GM11168 (cell line): ENCODE measurements at regions not wholly inside any gene's neighbourhood (a gene's known extent, or its start where the extent isn't known, plus 50 kb on each side); places are given as distances from the start of the nearest gene placed in this dataset.
"Not testable (repeated sequence)": the region's sequence is repeated elsewhere in the genome, so short reads cannot be mapped to it uniquely, and the experiment has no call there.

Experiments
- in situ Hi-C: fragments of 300-500 bp; cut with MboI; formaldehyde crosslinking; loops from one replicate; pipeline ENCODE4 v1.12.0; 2022; ENCODE audit warnings: low sequenced_read_pairs; ENCODE audit not compliant: unreplicated experiment

DNA sequence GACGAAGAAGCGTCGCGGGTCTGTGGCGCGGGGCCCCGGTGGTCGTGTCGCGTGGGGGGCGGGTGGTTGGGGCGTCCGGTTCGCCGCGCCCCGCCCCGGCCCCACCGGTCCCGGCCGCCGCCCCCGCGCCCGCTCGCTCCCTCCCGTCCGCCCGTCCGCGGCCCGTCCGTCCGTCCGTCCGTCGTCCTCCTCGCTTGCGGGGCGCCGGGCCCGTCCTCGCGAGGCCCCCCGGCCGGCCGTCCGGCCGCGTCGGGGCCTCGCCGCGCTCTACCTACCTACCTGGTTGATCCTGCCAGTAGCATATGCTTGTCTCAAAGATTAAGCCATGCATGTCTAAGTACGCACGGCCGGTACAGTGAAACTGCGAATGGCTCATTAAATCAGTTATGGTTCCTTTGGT, 1533.5 kb upstream of the TPTE start:
- in situ Hi-C loops = not testable (repeated sequence)

DNA sequence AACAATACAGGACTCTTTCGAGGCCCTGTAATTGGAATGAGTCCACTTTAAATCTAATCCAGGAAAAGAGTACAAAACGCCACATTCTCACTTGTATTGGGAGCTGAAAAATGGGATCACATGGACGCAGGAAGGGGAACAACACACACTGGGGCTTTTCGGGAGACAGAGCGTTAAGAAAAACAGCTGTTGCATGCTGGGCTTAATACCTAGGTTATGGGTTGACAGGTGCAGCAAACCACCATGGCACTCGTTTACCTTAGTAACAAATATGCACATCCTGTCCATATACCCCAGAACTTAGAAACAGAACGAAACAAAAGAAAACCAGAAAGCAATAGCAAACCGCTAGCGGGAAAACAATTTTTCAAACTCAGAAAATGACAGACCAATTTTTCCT, 1532.7 kb upstream of the TPTE start:
- in situ Hi-C loops = no loop called here

DNA sequence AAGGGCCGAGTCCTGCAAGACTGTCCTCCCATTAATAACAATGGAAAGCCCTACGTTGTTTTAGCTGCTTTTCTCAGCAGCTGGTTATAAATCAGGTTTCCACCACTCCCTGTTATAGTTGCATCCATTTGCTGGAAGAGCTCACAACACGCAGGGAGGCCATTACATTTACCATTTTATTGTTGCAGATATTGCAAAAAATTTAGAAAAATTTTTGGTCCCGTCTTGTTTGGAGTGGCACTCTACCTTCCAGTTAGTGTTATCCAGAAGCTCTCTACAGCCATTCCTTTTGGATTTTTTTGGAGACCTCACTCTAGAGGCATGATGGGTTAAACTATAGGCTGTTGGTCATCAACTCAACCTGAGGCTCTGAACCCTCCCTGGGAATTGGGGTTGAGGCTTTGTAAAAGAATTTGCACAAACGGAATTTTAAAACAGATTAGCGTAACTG, 1532.1 kb upstream of the TPTE start:
- in situ Hi-C loops = no loop called here

DNA sequence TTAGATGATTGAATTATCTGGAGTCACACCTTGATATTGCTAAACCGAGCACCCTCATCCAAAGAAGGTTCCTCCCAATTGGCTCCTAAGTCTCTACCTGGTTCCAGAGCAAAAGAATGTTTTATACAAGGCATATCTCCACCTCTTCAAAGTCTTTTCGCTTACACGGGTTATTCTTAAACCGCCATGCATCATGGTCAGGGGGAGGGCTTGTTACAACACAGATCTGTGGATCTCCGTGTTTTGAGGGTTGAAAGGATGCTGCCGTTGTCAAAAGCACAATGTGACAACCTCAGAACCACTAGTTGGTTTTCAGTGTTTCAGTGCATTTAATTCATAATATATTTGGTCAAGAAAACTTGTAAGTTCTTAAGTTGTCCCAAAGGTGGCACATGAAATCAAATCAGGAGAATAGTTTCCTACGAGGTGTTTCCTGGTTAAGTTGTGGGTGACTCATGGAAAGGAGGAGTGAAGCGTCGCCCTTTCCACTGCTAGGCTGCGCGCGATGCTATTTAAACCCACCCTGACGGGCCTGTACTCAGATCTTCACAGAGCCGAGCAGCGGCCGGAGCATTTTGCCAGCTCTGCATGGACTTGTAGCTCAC, 1531.6 kb upstream of the TPTE start:
- in situ Hi-C loops = loop anchor here (10.0 kb wide), 1 partner anchor 745 kb away; no protein-coding TSS in a partner anchor

DNA sequence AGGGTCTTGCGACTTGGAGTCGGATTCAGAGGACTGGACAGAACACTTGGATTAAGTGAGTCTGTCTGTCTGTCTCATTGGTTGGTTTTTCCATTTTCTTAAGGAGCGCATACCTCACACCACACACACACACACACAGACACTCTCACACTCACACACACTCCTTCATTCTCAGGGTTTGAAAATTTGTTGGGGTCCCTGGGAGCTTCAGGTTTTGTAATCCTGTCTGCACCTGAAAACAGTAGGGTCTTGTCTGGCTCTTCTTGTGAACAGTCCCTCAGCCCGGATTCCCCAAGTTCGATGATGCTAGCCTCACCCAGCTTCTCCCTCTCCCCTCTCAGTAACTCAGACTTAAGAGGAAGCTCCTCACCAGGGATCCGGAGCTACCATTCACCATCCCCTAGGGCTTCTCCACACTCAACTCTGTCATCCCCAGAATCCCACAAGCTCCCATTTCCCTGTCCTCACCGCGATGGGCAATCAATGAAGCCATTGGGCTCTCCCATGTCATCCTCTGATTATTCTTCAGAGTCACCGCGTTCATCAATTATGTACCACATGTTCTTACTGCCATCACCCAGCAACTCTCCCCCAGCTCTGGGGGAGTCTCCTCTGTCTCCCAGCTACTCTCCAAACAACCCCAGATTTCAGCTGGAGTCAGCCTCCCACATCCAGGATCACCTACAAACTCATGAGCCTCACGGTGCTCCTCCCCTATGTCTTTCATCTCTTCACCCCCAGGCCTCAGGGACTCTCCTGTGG, 1530.9 kb upstream of the TPTE start:
- in situ Hi-C loops = loop anchor here (10.0 kb wide), 1 partner anchor 746 kb away; no protein-coding TSS in a partner anchor

DNA sequence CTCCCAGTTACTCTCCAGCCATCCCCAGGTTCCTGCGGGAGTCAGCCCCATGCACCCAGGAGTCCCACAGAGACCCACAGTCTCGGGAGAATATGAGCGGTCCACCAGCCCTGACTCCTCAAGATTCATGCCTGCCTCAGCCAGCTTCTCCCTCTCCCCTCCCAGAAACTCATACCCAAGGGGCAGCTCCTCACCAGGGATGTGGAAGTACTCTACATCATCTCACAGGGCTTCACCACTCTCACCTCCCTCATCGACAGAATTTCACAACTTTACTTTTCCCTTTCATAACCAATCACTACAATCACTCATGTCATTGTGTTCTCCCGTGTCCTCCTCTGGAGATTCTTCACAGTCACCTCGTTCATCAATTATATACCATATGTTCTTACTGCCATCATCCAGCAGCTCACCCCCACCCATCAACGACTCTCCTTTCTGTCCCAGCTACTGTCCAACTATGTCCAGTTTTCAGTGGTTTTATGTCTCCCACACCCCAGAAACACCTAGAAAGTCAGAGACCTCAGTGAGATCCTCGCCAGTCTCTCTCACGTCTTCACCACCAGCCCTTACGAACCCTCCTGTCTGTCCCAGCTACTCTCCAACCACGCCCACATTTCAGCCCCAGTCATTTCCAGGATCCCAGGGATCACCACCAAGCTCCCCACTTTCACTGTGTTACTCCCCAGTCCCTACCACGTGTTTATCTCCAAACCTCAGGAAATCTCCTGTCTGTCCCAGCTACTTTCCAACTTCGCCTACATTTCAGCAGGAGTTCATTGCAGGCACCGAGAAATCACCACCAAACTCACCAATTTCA, 1530.1 kb upstream of the TPTE start:
- in situ Hi-C loops = loop anchor here (10.0 kb wide), 1 partner anchor 746 kb away; no protein-coding TSS in a partner anchor

DNA sequence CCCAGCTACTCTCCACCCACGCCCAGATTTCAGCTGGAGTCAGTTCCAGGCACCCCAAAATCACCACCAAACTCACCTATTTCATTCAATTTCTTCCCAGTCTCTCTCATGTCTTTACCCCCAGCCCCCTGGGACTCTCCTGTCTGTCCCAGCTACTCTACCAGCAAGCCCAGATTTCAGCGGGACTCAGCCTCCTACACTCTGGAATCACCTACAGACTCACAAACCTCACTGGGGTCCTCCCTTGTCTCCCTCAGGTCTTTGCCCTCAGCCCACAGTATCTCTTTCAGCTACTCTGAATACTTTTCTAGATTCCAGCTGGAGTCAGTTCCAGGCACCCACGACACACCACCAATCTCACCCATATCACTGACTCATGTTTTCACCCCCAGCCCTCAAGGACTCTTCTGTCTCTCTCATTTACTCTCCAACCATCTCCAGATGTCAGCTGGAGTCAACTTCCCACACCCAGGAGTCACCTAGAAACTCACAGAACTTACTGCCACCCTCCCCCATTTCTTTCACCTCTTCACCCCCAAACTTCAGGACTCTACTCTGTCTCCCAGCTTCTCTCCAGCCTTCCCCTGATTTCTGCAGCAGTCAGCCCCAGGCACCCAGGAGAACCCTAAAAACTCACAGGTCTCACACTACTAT, 1529.3 kb upstream of the TPTE start:
- in situ Hi-C loops = loop anchor here (10.0 kb wide), 1 partner anchor 747 kb away; no protein-coding TSS in a partner anchor

DNA sequence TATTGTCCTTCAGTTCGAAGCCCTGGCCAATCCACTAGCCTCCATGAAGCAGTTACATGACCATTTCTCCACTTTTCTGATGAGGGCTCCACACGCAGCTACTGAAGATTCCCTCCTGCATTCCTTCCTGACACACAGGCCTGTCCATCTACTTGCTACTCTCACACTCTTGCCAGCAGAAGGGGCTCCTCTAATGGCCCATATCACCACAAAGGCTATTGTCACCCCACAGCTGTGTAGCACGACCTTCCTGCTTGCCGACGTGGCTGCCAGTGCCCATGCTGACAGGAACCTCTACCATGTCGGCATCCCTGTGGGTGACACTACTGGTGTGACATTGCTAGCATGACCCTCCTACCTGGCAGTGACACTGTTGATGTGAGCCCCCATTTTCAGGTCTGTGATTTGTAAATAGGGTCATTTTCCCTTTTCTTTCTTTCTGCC, 1528.6 kb upstream of the TPTE start:
- in situ Hi-C loops = loop anchor here (10.0 kb wide), 1 partner anchor 748 kb away; no protein-coding TSS in a partner anchor

DNA sequence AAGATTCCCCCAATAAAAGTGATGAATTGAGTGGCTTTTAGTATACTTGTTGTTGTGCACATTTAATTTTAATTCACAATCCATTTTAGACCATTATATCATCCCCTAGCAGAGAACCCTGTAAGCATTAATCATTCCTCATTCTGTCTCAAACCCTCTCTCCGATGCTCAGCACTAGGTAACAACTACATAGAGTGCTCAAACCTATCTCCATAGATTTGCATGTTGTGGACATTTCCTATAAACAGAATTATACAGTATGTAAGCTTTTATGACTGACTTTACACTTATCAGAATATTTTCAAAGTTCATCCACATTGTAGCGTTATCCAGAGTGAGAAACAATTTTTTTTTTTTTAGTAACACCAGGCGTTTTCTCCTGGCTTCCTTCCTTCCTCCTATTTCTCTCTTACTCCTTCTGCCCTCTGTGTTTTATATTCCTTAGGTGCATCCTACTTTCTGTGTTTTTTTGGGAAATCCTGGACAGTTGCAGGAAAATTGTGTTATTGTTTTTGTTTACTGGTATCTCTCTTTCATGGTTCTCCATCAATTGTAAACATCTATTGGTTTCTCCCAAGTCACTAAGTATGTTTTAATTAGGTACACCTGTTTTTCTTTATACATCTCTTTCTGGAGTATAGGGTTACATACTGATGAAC, 1528.0 kb upstream of the TPTE start:
- in situ Hi-C loops = loop anchor here (10.0 kb wide), 1 partner anchor 749 kb away; no protein-coding TSS in a partner anchor

DNA sequence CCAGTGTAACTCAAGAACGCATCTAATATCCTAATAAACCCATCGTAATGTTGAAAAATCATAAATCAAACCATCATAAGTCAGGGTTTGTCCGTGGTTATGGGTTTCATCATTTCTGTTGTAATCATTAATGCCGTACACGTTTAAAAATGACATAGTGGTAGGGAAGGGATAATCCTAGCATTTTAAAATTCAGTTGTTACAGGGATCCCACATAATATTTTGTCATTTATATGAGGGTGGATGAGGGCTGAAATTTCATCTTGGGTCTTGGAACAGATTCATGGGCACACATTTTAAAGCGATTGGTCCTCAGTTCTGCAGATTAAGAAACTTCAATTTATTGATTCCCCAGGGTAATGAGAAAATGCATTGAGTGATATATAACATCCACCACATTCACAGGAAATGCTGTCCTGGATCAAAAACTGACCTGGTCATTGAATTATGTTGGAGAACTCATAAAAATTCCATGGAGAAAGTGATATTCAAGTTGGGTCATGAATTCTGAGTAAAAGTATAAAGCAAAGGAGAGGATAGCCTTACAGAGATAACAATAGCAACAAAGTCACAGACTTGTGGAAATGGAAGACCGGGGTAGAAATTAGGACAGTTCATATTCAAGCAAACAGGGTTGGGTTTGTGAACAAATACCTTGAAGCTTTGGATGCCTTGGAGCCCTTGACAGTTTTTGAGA, 1527.3 kb upstream of the TPTE start:
- in situ Hi-C loops = loop anchor here (10.0 kb wide), 1 partner anchor 749 kb away; no protein-coding TSS in a partner anchor

DNA sequence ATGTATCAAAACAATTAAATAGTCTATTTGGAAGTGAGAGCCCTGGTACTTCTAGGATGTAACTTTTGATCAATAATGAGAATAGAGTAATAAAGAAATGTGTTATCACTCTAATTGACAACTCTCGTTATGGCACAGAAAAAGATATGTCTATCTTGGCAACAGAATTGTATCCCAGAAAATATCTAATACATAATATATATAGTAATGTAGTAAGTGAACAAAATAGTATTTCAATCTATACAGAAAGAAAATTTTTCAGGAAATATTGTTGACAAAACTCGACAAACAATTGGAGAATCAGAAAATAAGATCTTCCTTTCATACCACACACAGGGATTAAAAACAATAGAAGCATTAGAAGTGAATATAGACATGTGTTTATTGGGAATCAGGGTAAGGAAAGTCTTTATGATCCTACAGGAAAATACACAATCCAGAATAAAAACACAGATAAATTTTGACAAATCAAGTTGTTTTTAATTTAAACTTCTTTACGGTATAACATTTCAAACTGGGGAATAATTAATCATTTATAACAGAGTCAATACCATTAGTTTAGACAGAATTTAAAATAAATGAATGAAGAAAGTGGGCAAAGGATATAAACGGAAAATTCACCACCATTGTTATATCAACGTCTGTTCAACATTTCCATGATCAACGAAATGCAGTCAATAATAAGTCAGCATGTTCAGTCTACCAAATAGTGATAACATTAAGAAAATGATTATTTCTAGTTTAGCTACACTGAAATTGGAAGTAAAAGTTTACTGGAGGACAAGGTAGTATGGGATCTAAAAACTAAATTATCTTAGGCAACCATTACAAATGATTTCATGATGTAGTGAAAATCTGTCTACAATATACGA, 1526.5 kb upstream of the TPTE start:
- in situ Hi-C loops = loop anchor here (10.0 kb wide), 1 partner anchor 750 kb away; no protein-coding TSS in a partner anchor

DNA sequence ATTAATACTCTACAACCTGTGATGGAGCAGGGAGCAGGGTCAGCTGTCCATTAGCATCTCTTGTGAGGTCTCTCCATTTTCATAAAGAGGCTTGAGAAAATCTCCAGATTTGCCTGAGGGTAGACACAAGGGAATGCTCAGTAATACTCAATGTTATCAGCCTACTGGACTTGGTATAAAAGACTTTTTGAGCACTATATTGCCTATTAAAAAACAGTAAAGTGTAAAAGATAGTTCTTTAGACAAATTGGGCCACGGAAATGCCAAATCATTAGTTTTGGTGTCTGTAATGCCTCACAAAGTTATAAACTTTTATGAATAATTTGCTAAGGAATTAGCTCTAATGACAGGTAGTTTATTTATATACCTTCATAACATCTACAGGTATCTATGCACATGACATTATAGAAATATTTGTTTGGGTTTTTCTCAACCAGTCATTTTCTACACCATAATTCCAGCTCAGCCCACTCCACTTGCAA, 1524.9 kb upstream of the TPTE start:
- in situ Hi-C loops = loop anchor here (10.0 kb wide), 1 partner anchor 752 kb away; no protein-coding TSS in a partner anchor

DNA sequence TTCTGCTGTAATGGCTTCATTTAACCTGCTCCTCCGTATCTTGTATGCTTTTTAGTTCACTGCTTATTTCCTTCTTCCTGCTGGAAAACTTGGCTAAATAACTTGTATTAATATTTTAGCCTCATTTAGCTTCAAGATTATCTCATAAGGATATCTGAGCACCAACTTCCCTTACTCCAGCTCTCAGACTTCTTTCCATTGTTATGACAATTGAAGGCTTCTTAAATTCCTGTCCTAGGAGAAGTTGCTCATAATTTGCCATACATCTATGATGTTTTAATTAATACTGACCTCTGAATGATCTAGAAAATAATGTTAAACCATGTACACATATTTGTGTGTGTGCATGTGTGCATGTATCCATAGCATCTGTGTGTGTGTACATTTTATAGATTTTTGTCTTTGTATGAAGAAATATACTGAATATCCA, 1524.4 kb upstream of the TPTE start:
- in situ Hi-C loops = loop anchor here (10.0 kb wide), 1 partner anchor 752 kb away; no protein-coding TSS in a partner anchor

DNA sequence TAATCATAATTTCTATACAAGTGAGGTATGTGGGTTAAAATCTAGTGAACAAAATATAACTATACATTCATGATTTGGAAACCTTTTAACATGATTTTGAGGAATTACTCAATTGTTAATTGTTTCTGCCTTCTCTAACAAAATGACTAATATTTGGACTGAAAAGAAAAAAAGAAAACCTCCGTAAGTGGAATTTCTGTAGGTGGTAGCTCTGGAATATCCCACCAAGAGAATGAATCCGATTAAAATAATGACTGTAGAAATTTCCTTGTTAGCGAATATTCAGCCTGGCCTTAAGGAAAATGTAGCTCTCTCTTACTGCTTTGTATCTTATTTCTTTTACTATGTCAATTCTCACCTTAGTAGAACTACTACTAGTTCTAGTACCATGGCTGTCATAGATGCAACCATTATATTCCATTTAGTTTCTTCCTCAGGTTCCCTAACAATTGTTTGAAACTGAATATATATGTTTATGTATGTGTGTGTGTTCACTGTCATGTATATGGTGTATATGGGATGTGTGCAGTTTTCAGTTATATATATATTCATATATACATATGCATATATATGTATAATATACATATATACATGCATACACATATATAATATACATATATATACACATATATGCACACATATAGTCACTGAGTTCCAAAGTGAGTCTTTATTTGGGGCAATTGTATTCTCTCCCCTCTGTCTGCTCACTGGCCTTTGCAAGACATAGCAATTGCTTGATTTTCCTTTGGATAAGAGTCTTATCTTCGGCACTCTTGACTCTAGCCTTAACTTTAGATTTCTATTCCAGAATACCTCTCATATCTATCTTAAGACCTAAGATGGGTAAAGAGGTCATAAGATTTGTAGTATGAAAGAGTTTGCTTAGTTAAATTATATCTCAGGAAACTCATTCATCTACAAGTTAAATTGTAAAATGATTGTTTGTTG, 1523.7 kb upstream of the TPTE start:
- in situ Hi-C loops = loop anchor here (10.0 kb wide), 1 partner anchor 753 kb away; no protein-coding TSS in a partner anchor

DNA sequence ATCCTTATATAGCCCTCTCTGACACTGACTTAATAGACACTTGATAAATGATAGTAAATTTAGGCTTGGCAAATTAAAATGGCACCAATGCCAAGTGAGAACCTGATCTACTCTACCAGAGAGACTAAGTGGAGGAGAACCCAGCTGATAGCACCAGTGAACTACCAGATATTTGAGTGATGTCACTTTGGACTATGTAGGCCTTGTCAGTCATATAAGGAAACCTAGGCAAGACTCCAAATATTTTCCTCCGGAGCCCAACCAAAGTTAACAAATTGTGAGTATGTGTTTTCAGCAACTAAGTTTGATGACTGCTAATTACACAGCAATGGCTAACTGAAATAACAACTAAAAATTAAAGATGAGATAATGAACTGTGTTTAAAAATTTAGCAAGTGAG, 1522.9 kb upstream of the TPTE start:
- in situ Hi-C loops = loop anchor here (10.0 kb wide), 1 partner anchor 754 kb away; no protein-coding TSS in a partner anchor

DNA sequence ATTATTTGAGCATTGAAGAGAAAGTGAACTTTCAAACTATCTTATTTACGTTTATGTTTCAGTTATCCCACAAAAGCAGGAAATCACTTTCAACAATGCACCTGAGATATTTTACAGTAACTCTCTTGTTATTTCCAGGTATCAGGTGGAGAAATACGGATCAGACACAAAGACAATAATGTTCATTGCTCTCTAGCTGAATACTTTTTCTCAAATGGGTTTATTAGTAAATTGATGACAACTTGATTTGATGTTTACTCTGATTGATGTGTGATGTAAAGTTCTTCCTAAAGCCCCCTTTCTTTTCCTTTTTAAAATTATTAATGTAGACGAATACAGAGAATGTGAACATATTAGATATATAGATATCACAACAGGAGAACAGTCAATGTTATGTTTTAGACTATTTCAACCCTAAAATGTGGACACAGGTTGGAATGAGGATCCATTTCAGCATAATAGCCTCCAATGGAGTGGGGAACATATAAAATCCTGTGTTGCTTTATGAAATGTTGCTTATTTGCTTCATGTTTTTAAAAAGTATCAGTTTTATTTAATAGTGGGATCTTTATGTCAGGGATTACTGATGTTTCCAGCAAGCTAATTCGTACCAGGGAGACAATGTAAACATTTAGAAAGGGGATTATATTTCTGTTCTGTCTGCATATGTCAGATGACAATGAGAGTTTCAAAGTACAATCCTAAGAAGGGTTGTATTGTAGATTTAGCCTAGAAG, 1522.3 kb upstream of the TPTE start:
- in situ Hi-C loops = loop anchor here (10.0 kb wide), 1 partner anchor 754 kb away; no protein-coding TSS in a partner anchor
